Fibroblast of lung (primary cell): ENCODE measurements at regions not wholly inside any gene's neighbourhood (a gene's known extent, or its start where the extent isn't known, plus 50 kb on each side); places are given as distances from the start of the nearest gene placed in this dataset.

Experiments
- EZH2 ChIP-seq: IDR thresholded peaks from 2 replicates; pipeline ENCODE4 v1.5.1; 2012; ENCODE audit warnings: low read length, control low read depth, mild to moderate bottlenecking; ENCODE audit errors: missing control alignments
- TF ChIP-seq, protein P1 (sequence below), 2 donors: IDR thresholded peaks in 1 of 2; conservative IDR thresholded peaks in 1 of 2; 1 replicate in 1 of 2; 2 replicates in 1 of 2; pipeline ENCODE4 v1.5.1; 2011 to 2012; ENCODE audit warnings: low read length in 2 of 2, control low read depth in 1 of 2, inconsistent platforms in 1 of 2, low read depth in 1 of 2, mild to moderate bottlenecking in 1 of 2

DNA sequence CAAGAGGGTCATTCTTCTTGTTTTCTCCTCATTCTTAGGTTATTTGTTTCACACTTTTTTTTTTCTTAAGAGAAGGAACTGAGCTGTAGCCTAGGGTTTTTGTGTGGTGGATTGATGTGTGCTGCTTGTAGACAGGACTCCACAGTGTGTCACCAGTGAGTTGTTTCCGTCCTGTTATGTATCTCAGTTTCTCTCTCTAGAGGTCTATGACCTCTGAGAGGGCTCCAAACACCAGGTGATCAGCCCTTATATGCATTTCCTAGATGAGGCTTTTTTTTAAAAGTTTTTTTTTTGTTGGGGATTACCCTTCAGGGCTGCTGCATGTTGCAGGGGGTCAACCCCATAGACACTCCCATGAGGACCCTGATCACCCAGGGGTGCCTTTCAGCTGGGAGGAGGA, 124.2 kb upstream of the MAST4 start:
- TF ChIP-seq, protein P1, sequence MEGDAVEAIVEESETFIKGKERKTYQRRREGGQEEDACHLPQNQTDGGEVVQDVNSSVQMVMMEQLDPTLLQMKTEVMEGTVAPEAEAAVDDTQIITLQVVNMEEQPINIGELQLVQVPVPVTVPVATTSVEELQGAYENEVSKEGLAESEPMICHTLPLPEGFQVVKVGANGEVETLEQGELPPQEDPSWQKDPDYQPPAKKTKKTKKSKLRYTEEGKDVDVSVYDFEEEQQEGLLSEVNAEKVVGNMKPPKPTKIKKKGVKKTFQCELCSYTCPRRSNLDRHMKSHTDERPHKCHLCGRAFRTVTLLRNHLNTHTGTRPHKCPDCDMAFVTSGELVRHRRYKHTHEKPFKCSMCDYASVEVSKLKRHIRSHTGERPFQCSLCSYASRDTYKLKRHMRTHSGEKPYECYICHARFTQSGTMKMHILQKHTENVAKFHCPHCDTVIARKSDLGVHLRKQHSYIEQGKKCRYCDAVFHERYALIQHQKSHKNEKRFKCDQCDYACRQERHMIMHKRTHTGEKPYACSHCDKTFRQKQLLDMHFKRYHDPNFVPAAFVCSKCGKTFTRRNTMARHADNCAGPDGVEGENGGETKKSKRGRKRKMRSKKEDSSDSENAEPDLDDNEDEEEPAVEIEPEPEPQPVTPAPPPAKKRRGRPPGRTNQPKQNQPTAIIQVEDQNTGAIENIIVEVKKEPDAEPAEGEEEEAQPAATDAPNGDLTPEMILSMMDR (conservative IDR thresholded peaks at IDR 0.05 in 1 of 2, IDR thresholded peaks at IDR 0.05 in 1 of 2; ENCODE audit: low read depth in 1 of 2, low read length in 2 of 2) = no peak
- no peak for TF ChIP-seq EZH2
